SU-DHL-6 (cell line): ENCODE measurements at regions not wholly inside any gene's neighbourhood (a gene's known extent, or its start where the extent isn't known, plus 50 kb on each side); places are given as distances from the start of the nearest gene placed in this dataset.
"Not testable (repeated sequence)": the region's sequence is repeated elsewhere in the genome, so short reads cannot be mapped to it uniquely, and the experiment has no call there.

ENCODE experiments used
- CTCF ChIP-seq: fragments of 200-600 bp; sonication (generic); IDR thresholded peaks from one replicate; pipeline ENCODE4 v1.5.1; 2017; ENCODE audit warnings: antibody characterized with exemption, mild to moderate bottlenecking, low read length, moderate library complexity; ENCODE audit not compliant: insufficient read depth, poor library complexity, severe bottlenecking
- EZH2phosphoT487 ChIP-seq: fragments of 200-600 bp; sonication (generic), shearing (Covaris generic); conservative IDR thresholded peaks from 2 replicates; pipeline ENCODE4 v1.6.1; 2018; ENCODE audit warnings: mild to moderate bottlenecking, antibody characterized with exemption, low read length, moderate library complexity, mixed read lengths

DNA sequence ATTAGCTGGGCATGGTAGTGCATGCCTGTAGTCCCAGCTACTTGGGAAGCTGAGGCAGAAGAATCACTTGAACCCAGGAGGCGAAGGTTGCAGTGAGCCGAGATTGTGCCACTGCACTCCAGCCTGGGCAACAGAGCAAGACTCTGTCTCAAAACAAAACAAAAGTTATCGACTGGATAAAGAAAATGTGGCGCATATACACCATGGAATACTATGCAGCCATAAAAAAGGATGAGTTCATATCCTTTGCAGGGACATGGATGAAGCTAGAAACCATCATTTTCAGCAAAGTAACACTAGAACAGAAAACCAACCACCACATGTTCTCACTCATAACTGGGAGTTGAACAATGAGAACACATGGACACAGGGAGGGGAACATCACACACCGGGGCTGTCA, 50.3 kb upstream of the USP9X start:
- TF ChIP-seq EZH2phosphoT487, CTCF: not testable (repeated sequence)
